NCI-H82 (cell line): ENCODE measurements at regions not wholly inside any gene's neighbourhood (a gene's known extent, or its start where the extent isn't known, plus 50 kb on each side); places are given as distances from the start of the nearest gene placed in this dataset.

ENCODE experiments used
- DNase-seq: peaks from one replicate; lab custom pipeline; 2025; lab: John Stamatoyannopoulos, UW

DNA sequence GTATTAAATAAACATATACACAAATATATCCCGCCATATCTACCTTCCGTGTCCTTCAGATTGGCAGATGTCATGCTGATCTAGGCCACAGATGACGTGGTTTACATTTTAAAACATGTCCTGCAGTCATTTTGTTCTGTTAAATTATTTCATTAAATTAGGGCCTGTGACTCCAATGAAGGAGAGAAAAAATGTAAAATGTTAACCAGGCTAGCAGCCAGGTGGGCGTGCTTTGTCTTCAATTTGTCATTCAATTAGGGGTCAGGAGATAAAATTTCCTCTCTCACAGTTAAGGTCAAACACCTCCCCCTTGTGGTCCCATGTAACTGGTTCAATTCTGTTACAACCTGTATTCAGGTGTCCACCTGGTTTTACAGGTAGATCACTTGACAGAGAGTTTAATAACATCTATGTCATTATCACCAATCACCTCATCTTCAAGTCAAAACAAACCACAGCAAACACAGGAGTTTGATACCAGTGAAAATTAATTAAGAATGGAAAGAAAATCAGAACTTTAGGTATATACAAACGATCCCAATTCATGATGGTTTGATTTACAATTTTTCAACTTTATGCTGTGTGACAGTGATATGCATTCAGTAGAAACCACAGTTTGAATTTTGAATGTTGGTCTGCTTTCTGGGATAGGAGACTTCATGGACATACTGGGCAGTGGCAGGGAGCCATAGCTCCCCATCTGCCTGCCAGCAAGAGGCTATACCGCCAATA is 339.4 kb downstream of the CMPK2 start:
- peak; percentile 86 for DNase-seq

DNA sequence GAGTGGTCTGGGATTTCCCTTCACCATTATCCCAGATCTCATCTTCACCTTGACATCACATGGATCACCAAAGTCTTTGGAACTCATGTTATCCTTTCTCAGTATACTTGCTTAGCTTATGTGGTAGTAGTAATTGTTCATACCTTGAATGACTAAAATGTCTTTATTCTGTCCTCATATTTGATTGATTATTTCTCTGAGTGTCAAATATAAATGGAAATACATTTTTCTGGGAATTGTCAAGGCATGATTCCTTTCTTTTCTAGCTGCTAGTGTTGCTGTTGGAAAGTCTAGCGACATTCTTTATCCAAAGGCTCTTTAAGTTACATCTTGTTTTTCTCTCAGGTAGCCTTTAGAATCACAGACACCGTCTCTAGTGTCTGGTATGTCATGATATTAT is 334.4 kb downstream of the CMPK2 start:
- DNase-seq = no peak

DNA sequence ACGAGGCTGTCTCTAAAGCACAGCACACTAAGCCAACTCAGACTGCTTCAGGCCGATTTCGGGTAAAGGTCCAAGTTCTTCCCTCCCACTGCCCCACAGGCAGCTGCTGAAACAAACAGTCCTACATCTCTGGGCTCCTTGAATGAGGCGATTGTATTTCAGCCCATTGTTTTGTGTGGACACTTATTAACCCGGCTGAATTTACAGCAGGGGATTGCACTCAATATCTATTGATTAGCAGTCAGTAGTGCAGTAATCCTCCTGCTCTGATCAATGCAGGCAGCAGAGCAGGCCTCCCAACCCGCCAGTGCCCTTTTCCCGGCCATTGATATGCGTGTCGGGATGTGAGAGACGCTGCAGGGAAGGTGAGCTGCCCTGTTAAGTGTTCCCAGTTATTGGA is 330.1 kb downstream of the CMPK2 start:
- no peak for DNase-seq

DNA sequence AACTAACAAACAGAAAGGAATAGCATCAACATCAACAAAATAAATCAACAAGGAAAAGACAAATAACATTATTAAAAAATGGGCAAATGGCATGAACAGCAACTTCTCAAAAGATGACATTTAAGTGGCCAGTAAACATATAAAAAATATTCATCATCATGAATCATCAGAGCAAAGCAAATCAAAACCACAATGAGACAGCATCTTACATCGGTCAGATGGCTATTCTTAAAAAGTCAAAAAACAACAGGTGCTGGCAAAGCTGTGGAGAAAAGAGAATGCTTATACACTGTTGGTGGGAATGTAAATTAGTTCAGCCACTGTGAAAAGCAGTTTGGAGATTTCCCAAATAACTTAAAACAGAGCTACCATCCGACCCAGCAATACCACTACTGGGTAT is 327.1 kb downstream of the CMPK2 start:
- no peak for DNase-seq

DNA sequence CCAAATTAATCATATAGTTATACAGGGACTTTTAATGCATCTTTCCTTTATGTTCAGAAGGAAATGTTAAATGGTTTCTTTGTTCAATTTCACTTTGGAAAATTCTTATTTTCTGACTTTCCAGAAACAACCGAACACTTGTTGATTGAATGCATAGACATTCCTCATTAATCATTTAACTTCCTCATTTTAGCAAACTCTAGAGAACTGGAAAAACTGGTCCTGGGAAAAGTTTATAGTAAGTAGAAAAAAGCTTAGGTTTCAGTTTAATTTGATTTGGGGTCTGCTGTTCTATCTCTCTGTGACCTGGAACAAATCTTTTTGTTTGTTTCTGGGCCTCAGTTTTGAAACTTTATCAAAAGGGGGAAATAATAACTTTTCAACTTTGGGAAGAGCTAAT is 320.4 kb downstream of the CMPK2 start:
- no peak for DNase-seq

DNA sequence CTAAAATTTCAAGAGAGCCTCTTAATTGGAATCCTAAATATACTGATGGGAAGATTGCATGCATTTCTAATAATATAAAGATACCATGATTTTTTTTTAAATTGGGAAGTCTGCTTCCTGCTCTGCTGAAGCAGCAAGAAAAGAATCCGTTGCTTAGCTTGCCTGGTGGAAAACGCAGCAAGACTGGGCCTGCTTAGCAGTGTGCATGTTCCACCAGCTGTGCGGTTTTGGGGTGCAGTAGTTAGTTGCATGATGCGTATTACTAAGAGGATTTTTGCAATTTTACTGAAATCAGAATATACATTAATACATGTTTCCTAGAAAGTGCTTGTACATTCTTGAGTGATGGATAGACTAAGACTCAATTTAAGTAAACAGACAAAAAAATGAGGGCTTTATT is 319.9 kb downstream of the CMPK2 start:
- no peak for DNase-seq

DNA sequence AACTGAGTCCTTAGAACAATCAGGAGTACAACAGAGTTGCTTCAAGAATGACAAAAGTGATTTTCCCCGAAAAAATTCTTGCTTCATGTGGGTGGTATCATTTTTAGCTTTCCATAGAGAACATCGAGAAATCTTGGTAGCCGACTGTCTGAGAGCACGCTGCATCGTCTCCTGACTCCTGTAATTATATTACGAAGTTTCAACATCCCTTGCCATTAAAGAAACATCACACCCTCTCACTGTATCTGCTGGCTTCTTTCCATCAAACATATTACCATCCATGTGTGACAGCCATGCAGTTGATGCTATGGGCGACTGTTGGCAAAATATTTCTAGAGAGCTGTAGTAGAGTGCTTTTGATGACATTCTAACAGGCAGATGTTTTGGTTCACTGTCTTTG is 311.2 kb downstream of the CMPK2 start:
- no peak for DNase-seq

DNA sequence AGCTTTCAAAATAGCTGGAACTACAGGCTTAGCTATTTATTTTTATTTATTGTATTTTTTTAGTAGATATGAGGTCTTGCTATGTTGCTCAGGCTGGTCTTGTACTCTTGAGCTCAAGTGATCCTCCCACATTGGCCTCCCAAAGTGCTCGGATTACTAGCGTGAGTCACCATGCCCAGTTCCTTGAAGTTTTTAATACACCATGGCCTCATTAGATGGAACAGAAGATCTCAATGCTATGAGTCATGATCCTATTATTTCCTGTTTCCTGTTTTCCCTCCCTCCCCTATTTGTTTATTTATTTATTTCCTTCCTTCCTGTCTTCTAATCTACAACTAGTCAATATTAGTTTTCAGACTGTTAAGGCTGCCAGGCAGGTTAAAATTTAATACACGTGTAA is 309.0 kb downstream of the CMPK2 start:
- DNase-seq = no peak

DNA sequence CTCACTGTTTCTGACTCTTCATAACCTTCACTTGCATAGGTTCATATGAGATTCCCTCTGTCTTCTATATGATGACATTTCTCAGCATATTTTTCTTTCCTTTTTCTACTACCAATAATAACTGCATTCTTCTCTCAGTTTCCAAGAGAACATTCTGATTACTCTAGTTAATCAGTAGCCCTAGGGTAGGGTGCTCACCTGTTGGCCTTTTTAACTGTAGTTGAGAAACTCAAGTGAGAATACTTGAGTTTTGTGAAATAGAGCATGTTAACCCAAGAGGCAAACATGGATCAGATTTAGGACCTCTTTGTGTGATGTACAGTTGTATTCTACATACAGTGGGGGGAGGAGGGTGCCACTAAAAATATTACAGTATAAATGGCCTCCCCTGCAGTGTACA is 308.0 kb downstream of the CMPK2 start:
- no peak for DNase-seq

DNA sequence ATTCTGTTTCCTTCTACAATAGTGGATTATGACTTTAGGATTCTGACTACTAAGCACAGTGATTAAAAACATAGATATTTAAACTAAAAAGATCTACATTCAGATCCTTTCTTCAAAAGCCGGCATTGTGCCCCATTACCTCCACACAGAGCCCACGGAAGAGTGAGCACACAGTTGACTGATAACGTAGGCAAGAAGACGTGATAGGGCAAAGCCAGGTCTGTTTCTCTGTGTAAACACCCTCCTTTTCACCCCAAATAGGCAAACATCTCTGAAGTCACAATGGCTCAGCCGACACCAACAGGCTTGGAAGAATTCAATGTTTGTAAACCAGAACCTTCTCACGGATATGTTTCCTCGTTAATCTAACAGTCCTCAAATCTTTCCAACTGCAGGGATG is 302.9 kb downstream of the CMPK2 start:
- DNase-seq = no peak

DNA sequence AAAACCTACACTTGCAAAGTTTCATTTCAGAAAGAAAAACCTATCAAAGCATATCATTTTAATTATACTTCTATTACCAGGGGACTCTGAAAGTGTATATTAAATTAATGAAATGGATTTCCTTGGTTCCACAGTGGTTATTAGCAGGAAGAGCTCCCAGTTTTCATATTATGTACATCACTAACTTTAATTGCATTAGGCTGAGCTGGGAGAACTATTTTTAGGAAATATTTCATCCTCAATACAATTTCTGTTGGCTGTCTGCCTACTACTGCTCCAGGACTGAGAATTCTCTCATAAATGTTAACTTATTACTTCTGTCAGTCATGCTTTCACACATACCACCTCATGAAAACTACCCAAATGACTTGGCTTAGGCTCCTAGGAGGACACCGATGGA is 301.4 kb downstream of the CMPK2 start:
- DNase-seq = no peak

DNA sequence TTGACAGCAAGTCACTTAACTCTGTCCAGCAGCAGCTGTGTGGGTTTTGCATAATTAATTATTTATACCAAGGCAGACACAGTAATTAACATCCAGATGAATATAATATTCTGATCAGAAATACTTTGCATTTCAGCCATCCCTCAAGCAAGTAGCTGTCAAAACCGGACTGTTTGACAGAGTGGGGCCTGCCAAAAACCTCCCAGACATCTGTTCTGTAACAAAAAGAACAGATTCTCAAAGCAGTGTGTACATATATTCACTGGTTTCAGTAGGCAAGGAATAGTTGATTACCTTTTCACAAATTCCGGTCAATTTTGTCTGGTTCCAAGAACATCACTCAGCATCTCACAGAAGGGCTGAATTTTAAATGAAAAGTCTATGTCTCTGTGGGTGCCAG is 291.6 kb downstream of the CMPK2 start:
- no peak for DNase-seq

DNA sequence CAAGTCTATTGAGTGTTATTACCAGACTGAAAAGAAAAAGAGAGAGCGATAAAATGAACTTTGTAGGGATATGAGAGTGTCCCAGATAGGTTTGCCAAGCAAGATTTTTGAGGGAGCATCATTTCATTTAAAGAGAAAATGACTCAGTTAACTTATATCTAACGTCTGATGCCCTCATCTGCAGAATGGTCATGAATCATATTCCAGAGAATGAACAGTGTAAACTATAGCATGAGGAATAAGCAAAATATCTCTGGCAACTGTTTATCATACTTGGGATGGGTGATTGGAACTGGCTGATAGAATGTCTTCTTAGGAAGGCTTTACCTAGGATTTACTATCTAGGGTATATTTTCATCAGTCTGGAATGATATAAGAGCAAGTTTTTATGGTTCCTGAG is 289.4 kb downstream of the CMPK2 start:
- DNase-seq = no peak

DNA sequence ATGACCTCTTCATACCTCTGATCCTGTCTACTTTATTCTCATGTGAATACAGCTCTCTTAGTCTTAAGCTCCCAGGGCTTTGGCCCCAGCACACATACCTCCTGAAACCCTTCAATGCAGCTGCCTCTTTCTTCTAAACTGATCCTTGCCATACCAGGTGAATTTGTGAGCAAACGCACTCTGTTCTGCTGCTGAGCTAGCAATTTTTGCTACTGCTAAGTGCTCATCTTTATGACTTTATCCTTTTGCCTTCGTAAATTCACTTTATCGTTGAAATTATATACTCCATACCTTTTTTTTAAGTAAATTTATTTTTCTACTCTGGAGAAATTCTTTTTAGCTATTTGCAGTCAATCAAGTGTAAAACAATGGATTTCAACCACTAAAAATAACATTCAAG is 287.7 kb downstream of the CMPK2 start:
- no peak for DNase-seq

DNA sequence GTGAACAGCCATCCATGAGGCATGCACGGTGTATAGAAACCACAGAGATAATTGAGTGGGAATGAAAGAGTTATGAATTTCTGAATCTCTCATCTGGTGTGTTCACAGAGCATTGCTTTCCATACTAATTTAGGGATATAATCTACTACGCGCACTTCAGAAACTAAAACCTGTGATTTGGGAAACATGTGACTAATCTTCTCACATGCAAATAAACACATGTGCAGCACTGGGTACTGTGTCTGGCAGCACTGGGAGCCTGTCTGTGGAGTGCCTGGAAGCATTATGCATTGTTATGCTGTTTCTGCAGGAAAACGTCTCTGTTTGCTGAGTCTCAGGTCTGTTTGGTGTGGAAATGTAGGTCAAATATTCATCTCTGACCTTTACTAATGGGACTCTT is 287.3 kb downstream of the CMPK2 start:
- no peak for DNase-seq

DNA sequence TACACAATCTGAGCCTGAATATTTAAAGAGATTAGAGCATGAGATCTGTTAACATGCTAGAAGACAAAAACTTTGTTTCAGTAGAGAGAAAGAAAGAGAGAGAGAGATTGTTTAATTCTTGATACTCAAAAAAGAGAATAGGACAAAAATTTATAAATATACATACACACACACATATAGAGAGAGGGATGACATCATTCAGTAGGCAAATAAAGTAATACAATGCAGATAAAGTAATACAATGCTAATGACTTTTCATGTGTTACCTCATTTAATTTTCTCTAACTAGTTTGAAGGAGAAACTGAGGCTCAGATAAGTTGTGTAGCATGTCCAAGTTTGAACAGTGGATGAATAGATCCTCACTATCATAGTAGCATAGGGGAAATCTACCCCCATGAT is 286.4 kb downstream of the CMPK2 start:
- DNase-seq = no peak

DNA sequence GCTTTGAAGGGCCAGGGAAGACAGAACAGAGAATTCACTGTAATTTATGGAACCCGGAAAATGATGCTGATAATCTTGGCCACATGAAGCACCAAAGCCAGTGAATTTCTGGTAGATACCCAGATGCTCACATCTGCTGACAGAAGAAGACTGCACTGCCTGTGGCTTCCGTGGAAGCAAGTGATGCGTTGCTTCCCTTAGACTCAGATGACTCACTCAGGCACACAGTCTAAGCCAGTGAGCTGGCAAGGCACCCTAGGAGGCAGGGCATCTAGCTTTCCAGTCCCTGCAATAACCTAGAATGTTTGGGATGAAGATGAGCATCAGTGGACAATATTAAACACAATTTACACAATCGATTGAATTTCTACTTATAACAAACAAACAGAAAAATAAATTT is 284.7 kb downstream of the CMPK2 start:
- DNase-seq = no peak

DNA sequence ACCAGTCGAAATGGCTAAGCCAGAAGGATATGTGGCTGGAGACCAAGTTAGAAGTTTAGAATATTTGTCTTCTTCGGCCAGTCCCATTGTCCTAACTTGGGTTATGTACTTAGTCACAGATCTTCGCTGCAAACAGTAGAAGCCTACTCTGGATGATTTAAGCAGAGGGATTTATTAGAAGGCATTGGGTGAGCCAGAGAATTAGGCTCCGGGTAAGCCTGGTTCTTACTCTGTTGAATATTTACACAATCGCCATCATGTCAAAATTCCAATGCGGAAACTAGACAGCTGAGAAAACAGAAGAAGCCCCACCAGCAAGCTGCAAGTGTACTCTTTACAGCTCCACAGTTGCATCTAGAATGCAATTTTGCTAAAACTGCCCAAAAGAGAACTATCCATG is 276.6 kb downstream of the CMPK2 start:
- no peak for DNase-seq

DNA sequence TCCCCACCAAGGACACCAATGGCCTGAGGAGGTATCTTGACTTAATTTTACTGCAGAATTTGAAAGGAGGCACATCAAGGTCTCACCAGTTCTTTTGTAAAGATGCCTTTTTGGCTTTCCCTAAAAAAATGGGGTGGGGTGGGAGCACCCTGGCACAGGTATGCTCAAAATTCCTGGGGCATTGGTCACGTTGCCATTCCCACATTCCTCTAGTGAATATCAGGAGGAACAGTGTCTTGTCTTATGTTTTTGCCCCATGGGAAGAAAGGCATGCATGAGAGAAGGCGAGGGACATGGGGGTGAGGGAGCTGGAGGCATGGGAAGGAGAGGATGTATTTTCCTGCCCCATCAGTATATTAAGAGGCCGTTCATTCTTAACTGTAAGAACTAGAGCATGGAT is 275.3 kb downstream of the CMPK2 start:
- DNase-seq = no peak

DNA sequence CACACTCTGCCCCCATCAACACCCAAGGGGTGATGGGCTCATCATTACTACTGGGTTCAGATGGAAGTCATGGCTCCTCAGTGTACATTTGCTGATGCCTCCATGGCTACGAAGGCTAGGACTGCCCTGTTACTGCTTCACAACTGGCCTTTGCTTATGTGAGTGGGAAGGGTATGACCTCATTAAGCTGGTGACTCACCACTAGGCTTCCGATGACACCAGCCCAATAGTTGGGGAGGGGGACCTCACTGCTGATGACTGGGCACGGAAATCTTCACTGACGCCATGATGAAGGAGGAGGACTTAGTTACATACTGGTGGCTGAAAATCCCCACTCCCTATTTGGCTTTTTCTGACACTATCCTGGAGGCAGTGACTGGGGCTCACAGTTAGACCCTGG is 263.2 kb downstream of the CMPK2 start:
- DNase-seq = no peak

DNA sequence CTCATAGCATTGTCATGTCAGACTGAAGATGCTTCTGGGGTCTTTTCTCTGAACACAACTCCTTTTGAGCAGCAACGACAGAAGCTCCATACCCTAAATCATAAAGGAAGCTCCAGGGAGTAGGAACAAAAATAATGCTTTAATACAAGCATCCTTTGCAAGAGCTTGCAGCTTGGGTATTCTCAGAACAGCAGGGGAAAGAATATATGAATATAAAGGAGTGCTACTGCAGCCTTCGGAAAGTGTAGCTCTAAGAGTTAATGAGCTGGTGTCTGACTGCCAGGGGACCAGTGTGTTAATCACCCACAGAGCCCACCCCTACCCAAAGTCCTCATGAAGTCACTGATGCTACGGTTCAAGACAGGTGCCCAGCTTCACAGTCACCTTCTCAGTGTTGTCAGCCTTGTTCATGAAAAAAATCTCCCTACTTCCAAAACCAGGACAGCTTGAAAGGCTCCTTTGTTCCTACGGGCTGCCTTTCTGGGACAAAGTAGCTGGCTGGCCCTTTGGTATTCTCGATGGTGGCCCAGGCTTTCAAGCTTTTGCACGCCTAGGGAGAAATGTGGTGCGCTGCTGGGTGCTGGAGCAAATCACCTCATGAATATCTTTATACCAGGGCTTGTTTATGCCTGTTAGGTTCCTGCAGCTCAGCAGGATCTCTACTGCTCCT is 259.7 kb downstream of the CMPK2 start:
- no peak for DNase-seq

DNA sequence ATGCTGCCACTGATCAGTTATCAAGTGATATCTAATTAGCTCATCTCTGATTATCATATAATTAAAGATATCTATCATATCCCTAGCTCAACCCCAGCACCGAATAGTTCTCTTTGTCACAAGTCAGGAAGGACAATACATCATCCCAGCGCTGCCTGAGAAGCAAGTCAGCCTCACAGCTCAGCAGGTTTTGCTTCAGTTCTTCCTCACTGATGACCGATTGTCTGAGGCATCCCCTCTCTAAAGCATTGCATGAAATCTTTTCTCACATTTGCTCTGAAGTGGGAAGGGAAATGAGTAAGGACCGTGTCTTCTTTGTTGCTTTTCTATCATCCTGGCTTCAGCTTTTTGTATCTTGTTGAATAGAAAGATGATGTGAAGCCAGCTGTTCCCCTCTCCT is 247.9 kb downstream of the CMPK2 start:
- no peak for DNase-seq

DNA sequence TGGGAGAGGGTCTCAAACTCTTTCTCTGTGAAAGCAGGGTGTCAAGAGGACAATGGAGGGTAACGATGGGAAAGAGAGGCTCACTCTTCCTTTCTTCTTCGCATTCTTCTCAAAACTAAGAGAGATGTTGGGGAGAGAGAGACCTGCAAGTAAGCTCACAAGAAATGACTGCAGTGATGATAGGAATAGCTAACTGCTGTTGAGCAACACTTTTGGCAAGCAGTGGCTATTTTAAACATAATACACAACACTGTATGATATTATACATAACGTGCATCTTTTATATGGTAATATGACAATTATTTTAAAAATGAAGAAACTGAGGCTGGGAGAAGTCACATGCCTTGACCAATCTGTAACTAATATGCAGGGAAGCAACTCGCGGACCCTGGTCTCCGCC is 247.5 kb downstream of the CMPK2 start:
- no peak for DNase-seq

DNA sequence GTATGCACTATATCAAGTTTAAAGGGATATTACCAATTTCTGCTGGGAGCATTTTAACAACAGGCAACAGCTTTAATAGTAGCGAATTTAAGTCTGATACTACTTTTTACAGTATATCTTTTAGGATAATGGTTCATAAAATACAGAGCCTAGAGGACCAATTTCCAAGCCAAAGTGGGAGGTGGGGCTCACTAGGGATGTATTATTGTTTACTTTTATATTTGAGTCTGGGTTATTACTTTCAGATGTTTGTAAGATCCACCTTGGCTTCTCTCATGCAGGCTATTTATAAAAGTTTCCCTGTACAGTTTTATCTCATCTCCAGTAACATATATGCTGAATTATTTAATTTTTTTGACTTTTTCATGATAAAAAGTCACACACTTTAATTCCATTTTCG is 242.0 kb downstream of the CMPK2 start:
- DNase-seq = no peak
